ENCODE measurements at regions not wholly inside any gene's neighbourhood (a gene's known extent, or its start where the extent isn't known, plus 50 kb on each side); places are given as distances from the start of the nearest gene placed in this dataset.

DNA sequence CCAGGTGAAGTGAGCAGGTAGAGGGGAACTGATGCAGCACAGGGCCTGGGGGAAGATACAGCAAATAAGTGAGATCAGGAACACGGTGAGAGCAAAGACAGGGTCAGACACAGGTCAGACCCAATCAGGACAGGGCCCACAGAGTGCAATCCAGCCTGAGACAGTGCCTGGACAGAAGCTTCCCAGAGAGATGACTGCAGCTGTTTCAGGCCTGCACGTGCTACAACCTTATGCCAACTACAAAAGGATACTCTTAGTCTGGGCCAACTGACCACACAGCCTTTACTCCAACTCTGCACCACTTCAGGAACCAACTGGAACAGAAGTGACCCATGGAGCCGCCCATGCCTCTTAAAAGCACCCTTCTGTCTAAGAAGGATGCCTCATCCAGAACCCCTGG, 228.0 kb downstream of the TOMM20 start:
- TF ChIP-seq EZH2phosphoT487 (IDR thresholded peaks at IDR 0.05; ENCODE audit: borderline replicate concordance, low read depth) (no peak), GABPA (IDR thresholded peaks at IDR 0.05; ENCODE audit: low read depth) (no peak), TAF1 (IDR thresholded peaks at IDR 0.05; ENCODE audit: borderline replicate concordance, low read depth, low read length) (no peak), RCOR1 (IDR thresholded peaks at IDR 0.05; ENCODE audit: low read length) (no peak), YY1 (IDR thresholded peaks at IDR 0.05; ENCODE audit: low read depth) (no peak), SIN3A (IDR thresholded peaks at IDR 0.05; ENCODE audit: borderline replicate concordance, low read depth, low read length) (no peak), SMC3 (IDR thresholded peaks at IDR 0.05; ENCODE audit: low read depth, low read length) (no peak)
- TF ChIP-seq, protein P1, sequence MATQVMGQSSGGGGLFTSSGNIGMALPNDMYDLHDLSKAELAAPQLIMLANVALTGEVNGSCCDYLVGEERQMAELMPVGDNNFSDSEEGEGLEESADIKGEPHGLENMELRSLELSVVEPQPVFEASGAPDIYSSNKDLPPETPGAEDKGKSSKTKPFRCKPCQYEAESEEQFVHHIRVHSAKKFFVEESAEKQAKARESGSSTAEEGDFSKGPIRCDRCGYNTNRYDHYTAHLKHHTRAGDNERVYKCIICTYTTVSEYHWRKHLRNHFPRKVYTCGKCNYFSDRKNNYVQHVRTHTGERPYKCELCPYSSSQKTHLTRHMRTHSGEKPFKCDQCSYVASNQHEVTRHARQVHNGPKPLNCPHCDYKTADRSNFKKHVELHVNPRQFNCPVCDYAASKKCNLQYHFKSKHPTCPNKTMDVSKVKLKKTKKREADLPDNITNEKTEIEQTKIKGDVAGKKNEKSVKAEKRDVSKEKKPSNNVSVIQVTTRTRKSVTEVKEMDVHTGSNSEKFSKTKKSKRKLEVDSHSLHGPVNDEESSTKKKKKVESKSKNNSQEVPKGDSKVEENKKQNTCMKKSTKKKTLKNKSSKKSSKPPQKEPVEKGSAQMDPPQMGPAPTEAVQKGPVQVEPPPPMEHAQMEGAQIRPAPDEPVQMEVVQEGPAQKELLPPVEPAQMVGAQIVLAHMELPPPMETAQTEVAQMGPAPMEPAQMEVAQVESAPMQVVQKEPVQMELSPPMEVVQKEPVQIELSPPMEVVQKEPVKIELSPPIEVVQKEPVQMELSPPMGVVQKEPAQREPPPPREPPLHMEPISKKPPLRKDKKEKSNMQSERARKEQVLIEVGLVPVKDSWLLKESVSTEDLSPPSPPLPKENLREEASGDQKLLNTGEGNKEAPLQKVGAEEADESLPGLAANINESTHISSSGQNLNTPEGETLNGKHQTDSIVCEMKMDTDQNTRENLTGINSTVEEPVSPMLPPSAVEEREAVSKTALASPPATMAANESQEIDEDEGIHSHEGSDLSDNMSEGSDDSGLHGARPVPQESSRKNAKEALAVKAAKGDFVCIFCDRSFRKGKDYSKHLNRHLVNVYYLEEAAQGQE (IDR thresholded peaks at IDR 0.05; ENCODE audit: low read depth, low read length), result no peak
- TF ChIP-seq, protein P2, sequence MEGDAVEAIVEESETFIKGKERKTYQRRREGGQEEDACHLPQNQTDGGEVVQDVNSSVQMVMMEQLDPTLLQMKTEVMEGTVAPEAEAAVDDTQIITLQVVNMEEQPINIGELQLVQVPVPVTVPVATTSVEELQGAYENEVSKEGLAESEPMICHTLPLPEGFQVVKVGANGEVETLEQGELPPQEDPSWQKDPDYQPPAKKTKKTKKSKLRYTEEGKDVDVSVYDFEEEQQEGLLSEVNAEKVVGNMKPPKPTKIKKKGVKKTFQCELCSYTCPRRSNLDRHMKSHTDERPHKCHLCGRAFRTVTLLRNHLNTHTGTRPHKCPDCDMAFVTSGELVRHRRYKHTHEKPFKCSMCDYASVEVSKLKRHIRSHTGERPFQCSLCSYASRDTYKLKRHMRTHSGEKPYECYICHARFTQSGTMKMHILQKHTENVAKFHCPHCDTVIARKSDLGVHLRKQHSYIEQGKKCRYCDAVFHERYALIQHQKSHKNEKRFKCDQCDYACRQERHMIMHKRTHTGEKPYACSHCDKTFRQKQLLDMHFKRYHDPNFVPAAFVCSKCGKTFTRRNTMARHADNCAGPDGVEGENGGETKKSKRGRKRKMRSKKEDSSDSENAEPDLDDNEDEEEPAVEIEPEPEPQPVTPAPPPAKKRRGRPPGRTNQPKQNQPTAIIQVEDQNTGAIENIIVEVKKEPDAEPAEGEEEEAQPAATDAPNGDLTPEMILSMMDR (IDR thresholded peaks at IDR 0.05), result no peak

All from SK-N-SH (cell line).